ENCODE measurements at regions not wholly inside any gene's neighbourhood (a gene's known extent, or its start where the extent isn't known, plus 50 kb on each side); places are given as distances from the start of the nearest gene placed in this dataset.

DNA sequence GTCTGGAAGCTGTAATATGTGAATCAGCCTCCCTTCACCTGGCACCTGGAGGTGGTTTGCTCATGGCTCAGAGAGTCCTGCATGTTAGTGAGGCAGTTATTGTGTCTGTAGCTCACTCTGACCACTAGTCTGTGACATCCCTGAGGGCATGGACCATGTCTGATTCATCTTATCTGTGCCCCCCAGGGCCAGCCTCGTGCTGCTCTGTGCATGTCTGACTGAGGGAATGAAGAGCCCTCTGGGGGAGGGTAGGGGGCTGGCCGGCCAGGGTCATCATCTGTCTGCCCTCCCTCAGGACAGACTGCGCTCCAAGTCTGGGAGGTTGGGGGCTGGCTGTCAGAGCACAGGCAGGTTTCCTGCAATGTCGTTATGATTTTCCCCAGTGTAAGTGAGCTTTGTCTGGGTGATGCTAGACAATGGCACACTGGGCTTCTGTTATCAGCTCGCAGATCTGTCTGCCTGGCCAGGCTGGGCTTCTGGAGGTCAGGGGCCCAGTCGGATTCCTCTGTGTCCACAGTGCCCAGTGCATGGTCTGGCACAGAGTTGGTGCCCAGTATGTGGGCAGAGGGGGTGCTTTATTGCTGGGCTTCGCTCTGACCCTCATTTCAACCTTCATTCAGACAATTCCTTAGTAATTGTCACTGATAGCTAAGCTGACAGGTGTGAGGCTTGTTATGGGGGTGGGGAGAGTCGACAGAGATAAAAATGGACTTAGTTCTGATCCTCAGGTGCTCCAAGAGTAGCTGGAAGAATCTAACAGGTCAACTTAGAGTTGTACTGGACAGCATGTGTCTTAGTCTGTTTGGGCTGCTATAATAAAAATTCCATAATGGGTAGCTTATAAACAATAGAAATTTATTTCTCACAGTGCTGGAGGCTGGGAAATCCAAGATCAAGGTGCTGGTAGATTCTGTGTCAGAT, 85.7 kb upstream of the SHB start:
- no peak overlapping the region for H2BK120ac ChIP-seq (ENCODE audit: low read depth, low read length, poor library complexity, severe bottlenecking)
- H3K14ac ChIP-seq (ENCODE audit: insufficient read depth, low read length) = no peak overlapping the region
- H3K56ac ChIP-seq (ENCODE audit: insufficient read length, low read depth, low read length) = no peak overlapping the region
- no peak overlapping the region for H3K27ac ChIP-seq (ENCODE audit: insufficient read length, low read depth, low read length)
- H4K91ac ChIP-seq (ENCODE audit: insufficient read length, low read depth, low read length) = no peak overlapping the region
- no peak overlapping the region for H3K18ac ChIP-seq (ENCODE audit: insufficient read length, low read depth, low read length)
- no peak overlapping the region for H2BK12ac ChIP-seq (ENCODE audit: insufficient read length, low read depth, low read length)
- Mint-ChIP-seq H3K27me3 (ENCODE audit: low read depth) (peaks cover 50% of the 10 kb centered on the region), H3K36me3 (ENCODE audit: insufficient read depth in 1 of 3, low read depth in 3 of 3) (no peaks in the 10 kb centered on the region), H3K27ac (no peak overlapping the region), H3K4me1 (no peaks in the 10 kb centered on the region), H3K4me3 (no peak overlapping the region), H3K9me3 (no peaks in the 10 kb centered on the region)
- no peak overlapping the region for H3K23ac ChIP-seq (ENCODE audit: insufficient read length, low read depth, low read length)
- H3K4ac ChIP-seq (ENCODE audit: low read depth, low read length) = no peak overlapping the region
- no peak overlapping the region for H4K8ac ChIP-seq (replicated peaks; ENCODE audit: insufficient read length, low read depth, low read length)
- DNase-seq = no peak
- H2BK20ac ChIP-seq (ENCODE audit: low read depth, low read length, poor library complexity, severe bottlenecking) = no peak overlapping the region
- H3K27me3 ChIP-seq (ENCODE audit: insufficient read depth, low read length) = no peaks in the 10 kb centered on the region
- H3K4me1 ChIP-seq (ENCODE audit: insufficient read depth, low read length) = no peaks in the 10 kb centered on the region
- H4K5ac ChIP-seq (ENCODE audit: insufficient read length, low read depth, low read length) = no peak overlapping the region
- H3K9me3 ChIP-seq (ENCODE audit: control insufficient read depth, low read depth, low read length) = no peaks in the 10 kb centered on the region
- H2AFZ ChIP-seq (ENCODE audit: low read length) = no peak overlapping the region
- H2AK5ac ChIP-seq (ENCODE audit: insufficient read length, low read length) = no peak overlapping the region
- WGBS (ENCODE audit: extremely low coverage, insufficient read length, low lambda C conversion rate) = no CpG with 5 or more reads among the region's 8 CpGs
- H3K79me2 ChIP-seq (ENCODE audit: insufficient read depth, low read length) = no peaks in the 10 kb centered on the region
- no peak overlapping the region for H3K9ac ChIP-seq (ENCODE audit: extremely low read depth, insufficient read length, low read length)
- no peak overlapping the region for H2BK15ac ChIP-seq (ENCODE audit: low read depth, low read length)
- no peaks in the 10 kb centered on the region for H4K20me1 ChIP-seq (ENCODE audit: control insufficient read depth, insufficient read depth, insufficient read length)
- H3K79me1 ChIP-seq (ENCODE audit: insufficient read depth, low read depth, low read length, poor library complexity, severe bottlenecking) = no peaks in the 10 kb centered on the region
- H2BK5ac ChIP-seq (ENCODE audit: insufficient read length, low read length) = no peak overlapping the region
- H3K23me2 ChIP-seq (ENCODE audit: insufficient read length, low read depth, low read length, poor library complexity, severe bottlenecking) = no peaks in the 10 kb centered on the region
- H3T11ph ChIP-seq (ENCODE audit: low read length) = no peak overlapping the region
- no peak overlapping the region for H3K4me2 ChIP-seq (ENCODE audit: insufficient read depth, insufficient read length, low read length)
- TF ChIP-seq CTCF (conservative IDR thresholded peaks at IDR 0.05) = no peak

All from H9 (cell line).